HG03280 (cell line): ENCODE measurements at regions not wholly inside any gene's neighbourhood (a gene's known extent, or its start where the extent isn't known, plus 50 kb on each side); places are given as distances from the start of the nearest gene placed in this dataset.
A peak's percentile ranks its signal among the peaks of the same experiment; 100 is the strongest.

Source experiments
- ATAC-seq: cut with Tn5 transposase; IDR thresholded peaks from one replicate; pipeline ENCODE4 v1.9.1; 2021; ENCODE audit warnings: mild to moderate bottlenecking, moderate library complexity; ENCODE audit not compliant: unreplicated experiment

DNA sequence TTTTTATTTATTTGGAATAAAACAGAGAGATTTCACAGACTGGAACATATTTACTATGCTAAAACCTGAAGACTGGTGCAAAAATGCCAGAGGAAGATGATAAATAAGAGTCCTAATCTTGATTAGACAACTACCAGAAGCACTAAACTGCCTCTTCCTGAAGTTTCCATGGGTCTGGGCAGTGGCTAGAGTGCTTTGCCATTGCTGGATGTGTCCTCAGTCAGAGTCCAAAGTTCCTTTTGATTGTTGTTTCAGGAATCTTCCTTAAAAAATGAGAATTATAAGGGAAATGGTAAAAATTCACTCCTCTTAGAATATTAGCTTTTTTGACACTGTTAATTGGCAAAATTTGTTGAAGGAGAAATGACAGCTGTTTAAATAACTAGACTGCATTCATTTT is 86.3 kb upstream of the AHR start:
- no peak for ATAC-seq

DNA sequence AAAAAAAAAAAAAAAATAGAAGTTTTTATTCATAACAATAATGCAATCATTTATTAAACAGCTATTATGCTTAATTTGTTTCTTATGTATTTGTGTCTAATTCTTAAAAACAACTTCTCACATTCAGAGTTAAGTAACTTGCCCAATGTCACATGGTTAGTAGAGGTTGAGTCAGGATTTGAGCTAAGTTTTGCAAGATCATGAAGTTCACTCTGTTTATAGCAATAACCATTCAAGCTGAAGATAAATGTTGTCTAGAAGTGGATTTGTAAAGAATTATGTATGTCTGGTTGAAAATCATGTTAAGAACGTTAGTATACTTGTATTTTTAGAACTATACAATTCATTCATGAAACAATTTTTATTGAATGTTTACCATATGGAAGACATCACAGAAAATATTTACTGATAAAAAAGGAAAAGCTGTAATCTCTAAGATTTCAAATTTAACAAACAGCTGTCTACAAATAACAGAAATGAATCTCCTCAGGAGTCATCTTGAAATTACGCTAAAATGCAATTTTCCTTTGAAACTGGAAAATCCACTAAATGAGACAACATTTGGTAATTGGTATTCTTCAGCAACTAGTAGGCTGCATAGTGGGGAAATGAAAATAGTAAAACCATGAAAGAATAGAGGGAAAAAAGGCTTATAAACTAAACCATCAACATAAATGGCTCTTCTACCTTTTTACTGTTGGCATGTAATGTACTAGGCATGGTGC is 70.5 kb upstream of the AHR start:
- ATAC-seq, result no peak

DNA sequence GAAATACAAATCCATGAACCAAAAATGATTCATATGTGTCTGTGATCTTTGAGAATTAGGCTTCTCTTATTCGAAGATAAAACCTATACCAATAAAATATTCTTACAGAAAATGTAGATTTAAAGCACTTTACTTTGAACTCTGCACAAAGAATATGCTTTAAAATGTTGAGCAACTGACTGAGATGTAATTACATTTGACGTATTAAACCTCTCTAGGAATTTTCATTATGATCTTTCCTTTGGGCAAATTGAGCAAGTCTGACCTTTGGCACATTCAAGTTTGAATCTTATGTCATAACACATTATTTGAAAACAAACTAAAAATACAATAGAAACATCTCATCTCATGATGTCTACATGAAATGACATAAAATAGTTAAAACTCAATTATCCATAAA is 69.2 kb upstream of the AHR start:
- no peak for ATAC-seq

DNA sequence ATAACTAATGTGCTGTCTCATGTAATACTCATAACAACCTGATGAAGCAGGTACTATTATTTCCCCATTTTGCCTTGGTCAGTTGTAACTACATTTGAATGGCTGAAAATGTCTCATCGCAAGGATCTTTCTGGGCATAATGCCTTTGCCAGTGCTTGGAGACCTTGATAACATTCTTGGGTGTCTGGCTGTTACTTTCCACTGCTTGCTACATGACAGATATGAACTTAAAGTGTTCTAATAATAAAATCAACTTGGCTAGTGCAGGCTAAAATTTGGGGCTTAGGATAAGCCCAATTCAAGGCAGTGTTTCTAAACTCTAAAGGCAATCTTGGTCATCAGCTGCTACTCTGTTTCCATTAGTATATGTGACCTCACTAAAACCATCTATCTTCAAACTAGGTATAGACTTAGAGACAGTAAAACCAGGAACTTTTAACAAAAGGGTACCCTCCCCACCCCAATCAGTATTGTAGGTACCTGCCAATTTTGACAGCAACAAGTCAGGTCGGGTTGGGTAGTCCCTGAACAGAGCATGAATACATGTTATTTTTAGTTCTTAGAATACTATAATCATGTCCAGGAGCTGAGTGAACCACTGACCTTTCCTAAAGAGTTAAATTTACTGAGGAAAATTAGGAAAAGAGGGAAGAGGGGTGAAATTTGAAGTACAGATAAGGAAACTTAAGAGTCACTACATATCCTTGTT is 68.2 kb upstream of the AHR start:
- ATAC-seq, result no peak

DNA sequence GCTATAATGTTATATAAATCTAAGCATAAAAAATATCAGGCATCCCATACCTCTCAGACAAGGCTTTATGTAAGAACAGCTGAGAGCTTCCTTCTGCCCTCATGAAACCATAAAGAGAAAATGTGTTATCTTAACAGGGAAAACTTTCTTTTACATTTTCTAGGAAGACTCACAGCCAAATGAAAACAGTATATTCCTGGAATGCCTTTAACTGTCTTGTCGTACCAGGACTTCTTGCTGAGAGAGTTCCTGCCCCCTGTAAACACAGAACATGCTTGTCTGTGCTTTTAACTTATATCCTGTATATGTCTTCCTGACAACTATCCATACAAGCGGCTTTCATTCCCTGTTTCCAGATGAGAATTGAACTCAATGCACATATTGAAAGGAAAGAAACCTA is 64.8 kb upstream of the AHR start:
- ATAC-seq, result no peak

DNA sequence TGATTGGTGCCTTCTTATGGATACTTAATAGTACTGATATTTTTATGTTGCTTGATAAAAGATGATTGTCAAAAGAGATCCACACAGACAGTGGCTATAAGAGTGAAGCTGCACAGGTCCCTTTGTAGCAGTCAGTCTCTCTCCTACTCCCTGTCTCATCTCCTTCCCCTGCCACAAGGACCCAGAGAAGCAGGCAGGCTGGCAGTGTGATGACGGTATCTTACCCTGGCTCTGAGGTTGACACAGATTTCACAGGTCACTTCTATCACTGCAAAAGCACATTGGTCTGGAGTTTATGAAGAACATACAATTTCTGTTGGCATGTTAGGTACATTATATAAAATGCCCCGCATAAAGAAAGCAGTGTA is 64.4 kb upstream of the AHR start:
- ATAC-seq, result peak; percentile 44

DNA sequence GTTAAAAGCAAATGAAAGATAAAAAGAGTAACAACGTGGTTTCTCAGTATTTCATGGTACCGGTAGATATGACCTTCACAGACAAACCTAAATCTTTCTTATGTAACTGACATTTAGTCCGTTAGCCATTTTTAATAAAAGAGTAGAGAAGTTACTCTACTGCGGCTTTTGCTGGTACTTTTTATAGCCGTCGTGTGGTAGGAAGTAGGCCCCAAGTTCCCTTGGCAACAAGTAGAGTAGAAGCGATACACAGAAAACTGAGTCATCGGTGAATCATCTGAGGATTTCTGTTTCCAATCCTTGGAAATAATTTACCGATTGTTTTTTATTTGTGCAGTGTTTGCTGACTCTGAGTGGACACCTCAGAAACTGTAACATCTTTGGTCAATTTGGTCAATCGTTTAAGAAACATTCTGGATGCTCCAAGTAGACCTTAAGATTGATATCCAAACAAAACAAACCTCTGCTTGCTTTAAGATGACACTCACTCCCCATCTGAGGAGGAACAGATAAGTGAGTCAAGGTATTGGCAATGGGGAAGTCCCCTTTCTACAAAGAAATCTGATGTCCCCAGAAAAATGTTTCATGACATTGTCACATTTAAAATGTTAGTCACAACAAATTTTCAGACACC is 63.9 kb upstream of the AHR start:
- ATAC-seq, result peak; percentile 95

DNA sequence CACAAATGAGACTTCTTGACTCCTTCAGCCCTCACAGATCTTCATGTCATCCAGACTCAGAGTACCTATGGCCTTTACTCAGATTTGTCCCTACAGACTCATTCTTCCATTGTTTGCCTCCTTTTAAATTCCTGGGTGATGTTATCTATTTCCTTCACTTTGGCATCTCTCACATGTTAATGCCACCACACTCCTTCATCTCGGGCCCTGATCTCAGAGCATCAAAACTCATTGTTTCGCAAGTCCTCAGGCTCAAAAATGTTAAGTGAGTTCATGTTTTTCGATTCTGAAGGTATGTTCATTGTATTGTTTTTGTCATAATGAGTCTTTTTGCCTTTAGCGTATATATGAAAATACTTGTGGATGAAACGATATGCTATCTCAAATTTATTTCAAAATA is 62.3 kb upstream of the AHR start:
- no peak for ATAC-seq

DNA sequence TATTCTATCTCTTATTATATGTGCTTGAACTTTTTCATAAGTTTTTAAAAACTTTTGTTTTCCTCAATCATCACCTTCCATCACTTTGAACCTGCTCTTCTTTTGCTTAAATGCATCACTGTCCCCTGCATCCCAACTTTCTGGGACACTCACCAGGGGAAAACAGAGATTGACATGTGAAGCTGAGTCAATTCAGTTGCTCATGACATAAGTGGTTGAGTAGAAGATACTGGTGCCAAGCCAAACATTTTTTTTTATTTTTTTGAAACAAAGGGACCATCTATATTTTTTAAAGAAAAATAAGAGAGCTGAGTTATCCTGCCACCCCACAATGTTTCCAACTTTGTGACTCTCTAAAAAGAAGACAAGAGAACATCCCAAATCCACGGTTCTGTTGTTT is 61.8 kb upstream of the AHR start:
- ATAC-seq, result no peak

DNA sequence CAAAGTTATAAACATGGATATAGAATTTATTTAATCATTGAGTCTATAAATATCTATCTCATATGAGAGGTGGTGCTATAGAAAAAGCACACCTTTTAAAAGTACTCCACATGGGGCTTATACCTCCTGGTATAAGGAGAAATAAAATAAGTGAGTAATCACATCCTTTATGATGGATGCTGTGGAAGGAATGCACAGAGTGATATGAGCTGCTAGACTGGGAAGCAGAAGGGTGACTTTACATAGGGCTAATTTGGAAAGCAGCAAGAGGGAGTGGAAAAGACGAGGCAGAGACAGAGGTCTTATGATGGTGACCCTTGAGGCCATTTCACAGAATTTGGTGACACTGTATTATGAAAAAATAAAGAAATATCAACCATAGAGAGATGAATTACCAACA is 59.4 kb upstream of the AHR start:
- no peak for ATAC-seq

DNA sequence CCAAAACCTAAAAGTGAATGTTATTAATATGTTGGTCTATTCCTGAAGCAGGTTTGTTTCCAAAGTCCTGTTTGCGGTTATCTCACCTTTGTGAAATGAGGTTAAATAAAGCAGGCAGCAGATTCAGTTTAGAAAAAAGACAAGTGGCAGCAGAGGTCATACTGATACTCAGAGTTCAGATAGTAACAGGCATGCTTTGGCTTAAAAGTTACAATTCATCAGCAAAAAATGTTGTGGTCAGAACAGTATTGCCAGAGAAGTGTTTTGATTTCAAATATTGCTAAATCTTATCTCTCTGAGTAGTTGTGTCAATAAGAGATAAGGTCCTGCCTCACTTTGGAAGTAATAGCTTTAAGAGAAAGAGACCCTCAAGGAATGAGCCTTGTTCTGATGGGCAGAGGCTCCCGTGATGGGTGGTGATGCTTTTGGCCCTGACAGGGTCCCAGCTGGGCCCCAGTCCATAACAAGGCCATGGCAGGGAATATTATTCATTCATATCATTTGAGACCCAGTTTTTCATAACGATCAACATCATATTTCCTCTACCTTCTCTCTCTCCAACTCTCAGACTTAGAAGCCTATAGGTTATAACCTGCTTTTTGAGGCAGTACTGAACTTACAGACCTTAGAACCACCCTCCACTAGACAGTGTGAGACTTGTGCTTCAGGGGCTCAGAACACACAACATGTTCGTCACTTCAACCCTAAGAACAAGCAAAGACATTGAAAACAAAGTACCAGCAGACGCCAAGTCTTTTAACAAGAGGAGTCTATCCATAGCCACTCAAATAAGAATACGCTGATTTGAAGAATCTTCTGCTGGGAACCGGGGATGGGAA is 58.5 kb upstream of the AHR start:
- ATAC-seq, result no peak

DNA sequence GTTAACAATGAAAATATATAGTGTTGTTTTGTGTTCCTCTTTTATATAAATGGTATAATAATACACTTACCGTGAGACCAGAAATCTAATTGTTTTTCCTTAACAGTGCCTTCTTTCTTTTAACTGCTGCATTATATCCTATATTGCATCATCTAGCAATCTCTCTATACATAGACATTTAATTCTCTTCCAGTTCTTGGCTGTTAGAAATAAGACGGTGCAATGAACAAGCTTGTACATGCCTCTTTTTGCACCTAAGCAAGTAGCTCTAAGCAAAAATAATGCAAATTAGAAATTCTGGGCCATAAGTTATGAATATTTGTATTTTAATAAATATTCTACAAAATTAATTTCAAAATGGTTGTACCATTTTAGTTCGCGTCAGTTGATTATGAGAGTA is 55.9 kb upstream of the AHR start:
- no peak for ATAC-seq

DNA sequence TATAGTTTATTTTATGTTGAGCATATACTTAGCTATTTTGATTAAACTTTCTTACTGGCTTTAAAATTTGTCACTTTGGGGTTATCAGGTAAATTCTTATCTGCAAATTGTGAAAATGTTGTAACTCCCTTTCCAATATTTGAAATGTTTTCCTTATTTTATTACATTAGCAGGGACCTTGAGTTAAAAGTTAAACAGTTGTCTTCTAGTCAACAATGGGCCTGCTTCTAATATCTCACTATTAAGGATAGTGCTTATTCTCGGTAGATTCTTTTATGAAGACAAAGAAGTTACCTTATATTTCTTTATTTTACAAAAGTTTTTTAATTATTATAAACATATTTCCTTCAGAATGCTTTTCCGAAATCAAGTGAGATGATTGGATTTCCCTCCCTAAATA is 53.7 kb upstream of the AHR start:
- no peak for ATAC-seq

DNA sequence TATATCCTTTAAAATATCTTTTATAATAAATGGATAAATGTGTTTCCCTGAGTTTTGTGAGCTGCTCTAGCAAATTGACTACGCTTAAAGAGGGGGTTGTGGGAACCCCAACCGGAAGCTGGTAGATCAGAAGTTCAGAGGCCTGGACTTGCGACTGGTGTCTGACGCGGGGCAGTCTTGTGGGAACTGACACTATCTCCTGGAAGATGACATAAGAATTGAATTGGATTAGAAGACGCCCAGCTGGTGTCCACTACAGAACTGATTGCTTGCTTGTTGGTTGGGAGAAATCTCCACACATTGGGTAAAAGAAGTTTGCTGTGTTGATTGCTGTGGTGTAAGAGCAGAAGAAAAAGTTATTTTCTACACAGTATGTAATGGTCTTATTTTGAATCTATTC is 51.1 kb upstream of the AHR start:
- no peak for ATAC-seq

DNA sequence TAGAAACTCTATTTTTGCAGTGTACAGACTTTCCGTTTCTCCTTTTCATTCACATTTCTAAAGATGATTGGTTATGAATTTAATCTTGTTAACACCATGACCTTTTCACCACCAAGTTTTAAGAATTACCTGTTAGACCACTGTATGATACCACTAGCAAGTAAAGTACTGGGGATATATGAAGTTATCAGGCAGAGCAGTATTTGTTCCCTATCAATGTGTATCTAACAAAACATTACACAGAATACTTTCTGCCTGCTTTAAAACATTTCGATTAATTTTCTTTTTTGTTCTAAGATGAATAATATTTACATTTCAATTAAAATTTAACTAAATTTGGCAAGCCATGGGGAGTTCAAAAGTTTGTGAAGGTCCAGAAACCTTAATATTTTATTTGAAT is 49.9 kb upstream of the AHR start:
- no peak for ATAC-seq
